Ovary (tissue), 7 donors: ENCODE measurements at regions not wholly inside any gene's neighbourhood (a gene's known extent, or its start where the extent isn't known, plus 50 kb on each side); places are given as distances from the start of the nearest gene placed in this dataset.

ENCODE experiments used
- DNase-seq, 5 donors: peaks; one replicate each; pipeline ENCODE4 v3.0.0-alpha.2; 2019 to 2020
- H3K27ac ChIP-seq, 2 donors: fragments of 200-600 bp; one replicate each; pipeline versions ENCODE4 v1.5.1 to v1.8.0; 2019 to 2022
- H3K27me3 ChIP-seq: fragments of 200-600 bp; one replicate; pipeline ENCODE4 v1.8.0; 2022
- H3K36me3 ChIP-seq: fragments of 200-600 bp; sonication (generic); one replicate; pipeline ENCODE4 v1.5.1; 2019
- H3K4me1 ChIP-seq: one replicate; pipeline ENCODE4 v1.8.1; 2013; ENCODE audit warnings: mild to moderate bottlenecking, moderate library complexity; ENCODE audit not compliant: insufficient read depth
- H3K4me3 ChIP-seq: fragments of 200-600 bp; sonication (generic); one replicate; pipeline ENCODE4 v1.5.1; 2017
- H3K9me3 ChIP-seq, 2 donors: fragments of 200-600 bp in 1 of 2; sonication (generic) in 1 of 2; one replicate each; pipeline versions ENCODE4 v1.5.1 to v1.8.1; 2013 to 2019; ENCODE audit warnings: mild to moderate bottlenecking in 1 of 2, moderate library complexity in 1 of 2
- CTCF ChIP-seq, 3 donors: fragments of 450-650 bp in 2 of 3; fragments of 200-600 bp in 1 of 3; IDR thresholded peaks; one replicate each; pipeline versions ENCODE4 v1.5.1 to v1.8.0; 2016 to 2022; ENCODE audit warnings: antibody characterized with exemption in 3 of 3, mild to moderate bottlenecking in 1 of 3
- EP300 ChIP-seq: sonication (generic); formaldehyde crosslinking; IDR thresholded peaks from one replicate; pipeline ENCODE4 v1.6.1; 2017; ENCODE audit warnings: antibody characterized with exemption
- POLR2A ChIP-seq: fragments of 450-650 bp; IDR thresholded peaks from one replicate; pipeline ENCODE4 v1.6.1; 2017; ENCODE audit warnings: antibody characterized with exemption, mild to moderate bottlenecking, moderate library complexity
- WGBS, 3 donors: extraction: QIAGEN DNeasy Blood & Tissue Kit in 1 of 3; methylation state at CpG; one replicate each; pipeline versions ENCODE4 v1.1.5 to v1.1.7; 2013 to 2017; 5-methylcytosine and 5-hydroxymethylcytosine counted together
- intact Hi-C, 4 donors: fragments of 100-400 bp; cut with DNase I; formaldehyde crosslinking; loops; one replicate each; pipeline versions ENCODE4 v1.11.0 to v1.15.1; 2022 to 2023
- donor health status: DM: no; HTN: no; CAD: no; lungs with moderate emphysema.
- donor health status: DM: no; HTN: no; CAD: no.
- donor health status: Bipolar disorder and iron deficiency.
- donor health status: DM: no; HTN: no; CAD: no.
- donor health status: DM: yes; HTN: yes; CAD: no.

- Histone ChIP-seq H3K27me3 (no peaks in the 10 kb centered on the region), H3K27ac (no peak overlapping the region), H3K9me3 (no peaks in the 10 kb centered on the region), H3K36me3 (no peaks in the 10 kb centered on the region), H3K4me1 (no peaks in the 10 kb centered on the region), H3K4me3 (no peak overlapping the region)
- 51 to 72% (median 66%) methylated on average over 1 of the region's 1 CpG for WGBS, 3 donors
- DNase-seq, result no peak
- intact Hi-C loops, result no loop called here
- TF ChIP-seq EP300 (no peak), CTCF (IDR thresholded peaks at IDR 0.05) (no peak)
Measured at GRCh38 chr5:26828294-26828693, 210.1 kb downstream of the CDH9 start.

DNA sequence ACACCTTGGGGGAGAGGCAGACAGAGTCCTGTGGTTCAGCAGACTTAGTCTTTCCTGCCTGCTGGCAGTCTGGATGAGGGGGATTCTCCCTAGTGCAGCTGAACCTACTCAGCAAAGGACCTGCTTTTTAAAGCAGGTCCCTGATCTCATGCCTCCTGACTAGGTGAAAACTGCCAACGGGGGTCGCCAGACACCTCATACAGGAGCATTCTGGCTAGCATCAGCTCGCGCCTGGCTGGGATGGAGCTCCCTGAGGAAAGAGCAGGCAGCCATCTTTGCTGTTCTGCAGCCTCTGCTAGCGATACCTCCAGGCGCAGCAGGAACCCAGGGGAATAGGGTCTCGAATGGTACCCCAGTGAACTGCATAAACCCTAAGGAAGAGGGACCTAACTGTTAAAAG lies 225.2 kb downstream of the CDH9 start:
- Histone ChIP-seq H3K9me3 (no peaks in the 10 kb centered on the region), H3K4me1 (no peaks in the 10 kb centered on the region), H3K27ac (no peak overlapping the region), H3K4me3 (no peak overlapping the region), H3K27me3 (no peaks in the 10 kb centered on the region), H3K36me3 (no peaks in the 10 kb centered on the region)
- 78 to 88% (median 79%) methylated on average over 6 to 7 of the region's 7 CpGs for WGBS, 3 donors
- DNase-seq, result no peak
- TF ChIP-seq EP300 (no peak), POLR2A (no peak), CTCF (IDR thresholded peaks at IDR 0.05) (no peak)
- intact Hi-C loops, result no loop called here

GRCh38 chr5:26812714-26813113 lies 225.7 kb downstream of the CDH9 start:
- Histone ChIP-seq H3K27ac (no peak overlapping the region), H3K9me3 (no peaks in the 10 kb centered on the region), H3K4me3 (no peak overlapping the region), H3K4me1 (no peaks in the 10 kb centered on the region), H3K36me3 (no peaks in the 10 kb centered on the region), H3K27me3 (no peaks in the 10 kb centered on the region)
- TF ChIP-seq POLR2A (no peak), EP300 (no peak), CTCF (IDR thresholded peaks at IDR 0.05) (no peak)
- intact Hi-C loops, result no loop called here
- no peak for DNase-seq
- WGBS, 3 donors, result 86 to 90% (median 90%) methylated on average over 3 to 6 of the region's 6 CpGs

DNA sequence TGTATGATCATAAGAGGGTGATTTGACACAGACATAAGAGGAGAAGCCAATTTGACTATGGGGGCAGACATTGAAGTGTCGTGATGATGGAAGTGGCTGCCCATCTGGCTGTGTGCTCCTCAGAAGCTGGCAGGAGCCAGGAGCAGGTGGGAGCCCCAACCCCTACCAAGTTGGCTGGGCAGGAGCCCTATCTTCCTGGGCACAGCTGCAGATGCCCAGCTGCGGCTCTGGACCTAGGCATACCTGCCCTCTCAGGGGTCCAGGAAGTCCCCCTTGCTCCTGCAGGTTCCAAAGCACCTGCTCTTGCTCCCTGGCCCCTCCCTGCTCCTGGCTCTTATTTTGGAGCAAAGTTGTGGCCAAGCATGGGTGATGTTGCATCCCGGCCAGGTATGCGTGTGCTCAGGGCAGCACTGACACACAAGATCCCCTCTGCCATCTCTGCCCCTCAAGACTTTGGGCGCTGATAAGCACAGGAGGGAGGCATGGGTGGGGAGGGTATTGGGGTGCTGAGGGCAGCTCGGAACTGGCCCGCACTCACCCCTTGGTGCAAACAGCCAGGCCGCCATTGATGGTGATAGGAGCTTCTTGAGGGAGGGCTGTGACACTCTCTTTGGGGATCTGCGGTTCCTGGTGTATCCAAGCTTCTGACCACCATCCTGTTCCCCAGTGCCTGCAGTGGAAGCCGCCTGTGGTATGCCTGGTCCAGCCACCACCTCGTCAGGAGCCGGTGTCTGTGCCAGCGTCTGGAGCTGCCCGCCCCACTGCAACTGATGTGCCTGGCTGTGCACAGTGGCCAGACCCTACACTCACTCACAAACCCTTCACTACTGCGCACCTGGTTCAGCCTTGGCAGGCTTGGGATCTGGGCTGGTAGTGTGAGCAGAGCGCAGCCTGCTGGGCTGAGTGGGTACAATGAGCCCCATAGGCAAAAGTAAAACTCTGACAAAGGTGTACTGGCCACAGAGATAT lies 230.9 kb downstream of the CDH9 start:
- intact Hi-C loops, result no loop called here
- TF ChIP-seq EP300, result no peak
- TF ChIP-seq CTCF (IDR thresholded peaks at IDR 0.05), result no peak
- no peak for TF ChIP-seq POLR2A

More for the DNA sequence above, 230.9 kb downstream of the CDH9 start:
- no peaks in the 10 kb centered on the region for H3K9me3 ChIP-seq
- DNase-seq, result no peak
- 85 to 87% (median 85%) methylated on average over 16 of the region's 16 CpGs for WGBS, 3 donors
- H3K4me1 ChIP-seq, result no peaks in the 10 kb centered on the region
- H3K4me3 ChIP-seq, result no peak overlapping the region
- no peak overlapping the region for H3K27ac ChIP-seq
- H3K36me3 ChIP-seq, result no peaks in the 10 kb centered on the region
- H3K27me3 ChIP-seq, result no peaks in the 10 kb centered on the region
